Uterus (tissue), 2 donors: ENCODE measurements at regions not wholly inside any gene's neighbourhood (a gene's known extent, or its start where the extent isn't known, plus 50 kb on each side); places are given as distances from the start of the nearest gene placed in this dataset.

Source experiments
- POLR2A ChIP-seq, 2 donors: fragments of 450-650 bp; IDR thresholded peaks; one replicate each; pipeline ENCODE4 v1.6.1; 2016; ENCODE audit warnings: antibody characterized with exemption in 2 of 2, mild to moderate bottlenecking in 1 of 2, moderate library complexity in 1 of 2
- TF ChIP-seq, protein P1 (sequence below), 4 experiments: fragments of 200-600 bp in 2 of 4; fragments of 450-650 bp in 2 of 4; sonication (generic) in 2 of 4; IDR thresholded peaks; one replicate each; pipeline ENCODE4 v1.5.1; 2016 to 2019; ENCODE audit warnings: antibody characterized with exemption in 4 of 4, mild to moderate bottlenecking in 2 of 4, moderate library complexity in 1 of 4

DNA sequence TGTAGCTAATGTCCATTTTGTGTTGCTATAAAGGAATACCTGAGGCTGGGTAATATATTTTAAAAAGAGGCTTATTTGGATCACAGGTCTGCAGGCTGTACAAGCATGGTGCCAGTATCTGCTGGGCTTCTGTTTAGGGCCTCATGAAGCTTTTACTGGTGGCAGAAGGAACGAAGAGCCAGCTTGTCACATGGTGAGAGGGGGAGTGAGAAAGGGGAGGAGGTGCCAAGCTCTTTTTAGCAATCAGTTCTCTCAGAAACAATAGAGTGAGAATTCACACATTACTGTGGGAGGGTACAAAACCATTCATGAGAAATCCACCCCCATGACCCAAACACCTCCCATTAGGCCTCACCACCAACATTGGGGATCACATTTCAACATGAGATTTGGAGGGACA lies 340.9 kb downstream of the RASEF start:
- TF ChIP-seq, protein P1, sequence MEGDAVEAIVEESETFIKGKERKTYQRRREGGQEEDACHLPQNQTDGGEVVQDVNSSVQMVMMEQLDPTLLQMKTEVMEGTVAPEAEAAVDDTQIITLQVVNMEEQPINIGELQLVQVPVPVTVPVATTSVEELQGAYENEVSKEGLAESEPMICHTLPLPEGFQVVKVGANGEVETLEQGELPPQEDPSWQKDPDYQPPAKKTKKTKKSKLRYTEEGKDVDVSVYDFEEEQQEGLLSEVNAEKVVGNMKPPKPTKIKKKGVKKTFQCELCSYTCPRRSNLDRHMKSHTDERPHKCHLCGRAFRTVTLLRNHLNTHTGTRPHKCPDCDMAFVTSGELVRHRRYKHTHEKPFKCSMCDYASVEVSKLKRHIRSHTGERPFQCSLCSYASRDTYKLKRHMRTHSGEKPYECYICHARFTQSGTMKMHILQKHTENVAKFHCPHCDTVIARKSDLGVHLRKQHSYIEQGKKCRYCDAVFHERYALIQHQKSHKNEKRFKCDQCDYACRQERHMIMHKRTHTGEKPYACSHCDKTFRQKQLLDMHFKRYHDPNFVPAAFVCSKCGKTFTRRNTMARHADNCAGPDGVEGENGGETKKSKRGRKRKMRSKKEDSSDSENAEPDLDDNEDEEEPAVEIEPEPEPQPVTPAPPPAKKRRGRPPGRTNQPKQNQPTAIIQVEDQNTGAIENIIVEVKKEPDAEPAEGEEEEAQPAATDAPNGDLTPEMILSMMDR (IDR thresholded peaks at IDR 0.05): no peak
- no peak for TF ChIP-seq POLR2A (IDR thresholded peaks at IDR 0.05)
